ENCODE measurements at regions not wholly inside any gene's neighbourhood (a gene's known extent, or its start where the extent isn't known, plus 50 kb on each side); places are given as distances from the start of the nearest gene placed in this dataset.

- TF ChIP-seq CTCF (IDR thresholded peaks at IDR 0.05; ENCODE audit: insufficient read depth, low read length, poor library complexity, severe bottlenecking), result no peak
- TF ChIP-seq EZH2phosphoT487 (conservative IDR thresholded peaks at IDR 0.05; ENCODE audit: low read length), result no peak
These were observed 559.0 kb upstream of the PLXNA2 start for GRCh38 chr1:208803011-208803811.

Measured in SU-DHL-6 (cell line).